Endothelial cell of umbilical vein (primary cell): ENCODE measurements at regions not wholly inside any gene's neighbourhood (a gene's known extent, or its start where the extent isn't known, plus 50 kb on each side); places are given as distances from the start of the nearest gene placed in this dataset.

Experiments
- BruUV-seq: library from RNA; stranded (reverse); fragments of 400-500 nt; replicated peaks from 2 replicates; lab custom pipeline; 2021; lab: Mats Ljungman, UMichigan
- CTCF ChIA-PET: fragments of 300-600, 350-600 bp; sonication (Branson Sonifier 250); formaldehyde crosslinking; loops from one replicate; lab custom pipeline; 2021; ENCODE audit warnings: antibody characterized with exemption, inconsistent platforms; lab: Charles Lee
- POLR2A ChIA-PET: fragments of 300-600, 350-600 bp; sonication (Branson Sonifier 250); formaldehyde crosslinking; loops from one replicate; lab custom pipeline; 2021; ENCODE audit warnings: antibody characterized with exemption, inconsistent platforms; lab: Charles Lee
- DNase-seq: peaks from one replicate; pipeline ENCODE4 v3.0.0-alpha.2; 2011; ENCODE audit warnings: low read depth, low spot score
- FAIRE-seq: peaks from 2 replicates; lab custom pipeline; 2011; peaks lifted over from hg19 to GRCh38; lab: Jason Lieb, UNC
- H2AFZ ChIP-seq: 2 replicates; pipeline ENCODE4 v1.6.0; 2012; ENCODE audit warnings: low read depth, low read length, control low read depth, inconsistent platforms
- H3K27ac ChIP-seq: 2 replicates; pipeline ENCODE4 v1.5.1; 2011; ENCODE audit warnings: low read depth, mild to moderate bottlenecking, control low read depth, low read length, moderate library complexity; ENCODE audit not compliant: insufficient read depth
- H3K27me3 ChIP-seq, 2 experiments: 2 replicates each; pipeline versions ENCODE4 v1.6.0 to v1.6.1; 2011; ENCODE audit warnings: low read length in 2 of 2, mixed read lengths in 1 of 2; ENCODE audit not compliant: control insufficient read depth in 2 of 2, insufficient read depth in 2 of 2
- H3K36me3 ChIP-seq, 2 experiments: 2 replicates in 1 of 2; 3 replicates in 1 of 2; pipeline ENCODE4 v1.5.1; 2011; ENCODE audit warnings: low read length in 2 of 2, mild to moderate bottlenecking in 1 of 2, moderate library complexity in 1 of 2; ENCODE audit not compliant: control insufficient read depth in 2 of 2, insufficient read depth in 2 of 2; ENCODE audit errors: extremely low read depth in 1 of 2
- H3K4me1 ChIP-seq: 3 replicates; pipeline ENCODE4 v1.5.1; 2011; ENCODE audit warnings: mild to moderate bottlenecking, low read length; ENCODE audit not compliant: control insufficient read depth, insufficient read depth; ENCODE audit errors: extremely low read depth
- H3K4me2 ChIP-seq: 2 replicates; pipeline ENCODE4 v1.6.1; 2011; ENCODE audit warnings: low read length, control low read depth, mixed read lengths; ENCODE audit not compliant: insufficient read depth
- H3K4me3 ChIP-seq, 3 experiments: fragments of 200-600 bp in 1 of 3; sonication (generic), shearing (Covaris generic) in 1 of 3; replicated peaks in 1 of 3; 2 replicates each; pipeline ENCODE4 v1.5.1; 2011 to 2016; ENCODE audit warnings: control low read depth in 3 of 3, low read length in 3 of 3, mild to moderate bottlenecking in 2 of 3, inconsistent platforms in 1 of 3, low read depth in 1 of 3, moderate library complexity in 1 of 3; ENCODE audit not compliant: insufficient read depth in 1 of 3
- H3K79me2 ChIP-seq: 2 replicates; pipeline ENCODE4 v1.6.0; 2012; ENCODE audit warnings: low read length, inconsistent platforms; ENCODE audit not compliant: control insufficient read depth, insufficient read depth
- H3K9ac ChIP-seq: replicated peaks from 2 replicates; pipeline ENCODE3; 2011; ENCODE audit warnings: low read length, control low read depth; ENCODE audit not compliant: insufficient read depth; ENCODE audit errors: extremely low read depth
- H3K9me1 ChIP-seq: replicated peaks from 3 replicates; pipeline ENCODE4 v1.6.0; 2011; ENCODE audit warnings: mild to moderate bottlenecking, low read length; ENCODE audit not compliant: control insufficient read depth, insufficient read depth; ENCODE audit errors: extremely low read depth
- H3K9me3 ChIP-seq: replicated peaks from 2 replicates; pipeline ENCODE4 v1.5.1; 2012; ENCODE audit warnings: low read length, inconsistent platforms; ENCODE audit not compliant: control insufficient read depth, insufficient read depth
- H4K20me1 ChIP-seq: replicated peaks from 2 replicates; pipeline ENCODE3; 2011; ENCODE audit warnings: mild to moderate bottlenecking, low read length; ENCODE audit not compliant: control insufficient read depth, insufficient read depth; ENCODE audit errors: extremely low read depth
- EZH2 ChIP-seq: IDR thresholded peaks from 2 replicates; pipeline ENCODE4 v1.6.1; 2012; ENCODE audit warnings: borderline replicate concordance, low read depth, mild to moderate bottlenecking, moderate library complexity, low read length, inconsistent platforms; ENCODE audit not compliant: severe bottlenecking
- FOS ChIP-seq: IDR thresholded peaks from 2 replicates; pipeline ENCODE4 v1.6.1; 2011; ENCODE audit warnings: mild to moderate bottlenecking, low read length, moderate library complexity, borderline replicate concordance; ENCODE audit not compliant: insufficient read depth
- GATA2 ChIP-seq: IDR thresholded peaks from 2 replicates; pipeline ENCODE4 v1.7.0; 2011; ENCODE audit warnings: low read depth, mild to moderate bottlenecking, moderate library complexity, mixed read lengths, low read length; ENCODE audit not compliant: insufficient read length, insufficient read depth
- JUN ChIP-seq: IDR thresholded peaks from 2 replicates; pipeline ENCODE4 v1.6.1; 2011; ENCODE audit warnings: borderline replicate concordance, low read depth; ENCODE audit not compliant: insufficient read length, insufficient read depth
- MYC ChIP-seq: IDR thresholded peaks from one replicate; pipeline ENCODE4 v1.6.1; 2011; ENCODE audit warnings: mild to moderate bottlenecking, low read depth, low read length
- POLR2A ChIP-seq: IDR thresholded peaks from 2 replicates; pipeline ENCODE4 v1.6.1; 2012; ENCODE audit warnings: low read depth, mild to moderate bottlenecking, control low read depth, low read length
- POLR2AphosphoS5 ChIP-seq: IDR thresholded peaks from 2 replicates; pipeline ENCODE4 v1.6.1; 2012; ENCODE audit warnings: low read depth, mild to moderate bottlenecking, control low read depth, low read length, moderate library complexity; ENCODE audit not compliant: insufficient read depth
- dilution Hi-C: fragments of 300-500 bp; cut with MboI; formaldehyde crosslinking; loops from one replicate; pipeline ENCODE4 v1.15.0; 2019; ENCODE audit warnings: low sequenced_read_pairs; ENCODE audit not compliant: extremely low pct_ligation_motif_present
- intact Hi-C: fragments of 100-400 bp; cut with micrococcal nuclease; formaldehyde crosslinking; loops from one replicate; pipeline ENCODE4 v1.10.0; 2022
- TF ChIP-seq, protein P1 (sequence below): IDR thresholded peaks from 2 replicates; pipeline ENCODE4 v1.6.1; 2011; ENCODE audit not compliant: insufficient read depth, insufficient read length
- TF ChIP-seq, protein P2 (sequence below), 2 donors: IDR thresholded peaks; 1 replicate in 1 of 2; 2 replicates in 1 of 2; pipeline ENCODE4 v1.5.1; 2011; ENCODE audit warnings: low read length in 2 of 2, mild to moderate bottlenecking in 2 of 2, moderate library complexity in 2 of 2, control low read depth in 1 of 2, inconsistent platforms in 1 of 2, low read depth in 1 of 2; ENCODE audit not compliant: insufficient read depth in 1 of 2; ENCODE audit errors: extremely low read depth in 1 of 2

DNA sequence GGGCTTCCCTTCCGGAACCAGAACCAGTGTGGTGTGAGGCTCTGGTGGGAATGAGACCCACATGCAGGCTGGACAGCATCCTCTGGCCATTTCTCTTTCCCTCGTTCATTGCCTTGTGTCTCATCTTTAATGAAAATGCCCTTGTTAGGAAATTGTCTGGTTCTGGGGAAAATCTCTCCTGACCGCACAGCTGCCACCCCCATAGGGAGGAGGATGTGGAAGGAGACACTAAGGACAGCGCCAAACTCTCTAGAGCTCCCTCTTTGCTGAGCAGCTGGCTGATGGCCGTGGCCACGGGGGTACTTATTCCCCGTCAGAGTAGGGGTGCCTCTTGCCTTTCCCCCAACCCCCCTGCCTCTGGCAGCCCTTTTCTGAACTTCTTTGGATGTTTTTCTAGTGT is 297.6 kb upstream of the C2CD4B start:
- no peak overlapping the region for H2AFZ ChIP-seq
- no peaks in the 10 kb centered on the region for H3K9me3 ChIP-seq
- TF ChIP-seq FOS (no peak), POLR2AphosphoS5 (no peak), POLR2A (no peak), GATA2 (no peak), JUN (no peak), MYC (no peak), EZH2 (no peak)
- TF ChIP-seq, protein P1, sequence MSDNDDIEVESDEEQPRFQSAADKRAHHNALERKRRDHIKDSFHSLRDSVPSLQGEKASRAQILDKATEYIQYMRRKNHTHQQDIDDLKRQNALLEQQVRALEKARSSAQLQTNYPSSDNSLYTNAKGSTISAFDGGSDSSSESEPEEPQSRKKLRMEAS: no peak
- TF ChIP-seq, protein P2, sequence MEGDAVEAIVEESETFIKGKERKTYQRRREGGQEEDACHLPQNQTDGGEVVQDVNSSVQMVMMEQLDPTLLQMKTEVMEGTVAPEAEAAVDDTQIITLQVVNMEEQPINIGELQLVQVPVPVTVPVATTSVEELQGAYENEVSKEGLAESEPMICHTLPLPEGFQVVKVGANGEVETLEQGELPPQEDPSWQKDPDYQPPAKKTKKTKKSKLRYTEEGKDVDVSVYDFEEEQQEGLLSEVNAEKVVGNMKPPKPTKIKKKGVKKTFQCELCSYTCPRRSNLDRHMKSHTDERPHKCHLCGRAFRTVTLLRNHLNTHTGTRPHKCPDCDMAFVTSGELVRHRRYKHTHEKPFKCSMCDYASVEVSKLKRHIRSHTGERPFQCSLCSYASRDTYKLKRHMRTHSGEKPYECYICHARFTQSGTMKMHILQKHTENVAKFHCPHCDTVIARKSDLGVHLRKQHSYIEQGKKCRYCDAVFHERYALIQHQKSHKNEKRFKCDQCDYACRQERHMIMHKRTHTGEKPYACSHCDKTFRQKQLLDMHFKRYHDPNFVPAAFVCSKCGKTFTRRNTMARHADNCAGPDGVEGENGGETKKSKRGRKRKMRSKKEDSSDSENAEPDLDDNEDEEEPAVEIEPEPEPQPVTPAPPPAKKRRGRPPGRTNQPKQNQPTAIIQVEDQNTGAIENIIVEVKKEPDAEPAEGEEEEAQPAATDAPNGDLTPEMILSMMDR (IDR thresholded peaks at IDR 0.05; ENCODE audit: extremely low read depth in 1 of 2, insufficient read depth in 1 of 2, low read depth in 1 of 2, low read length in 2 of 2): no peak
- BruUV-seq: no TSS peak
- H3K79me2 ChIP-seq: no peaks in the 10 kb centered on the region
- no peak overlapping the region for H3K9ac ChIP-seq
- peaks cover 0 to 3% of the 10 kb centered on the region in 2 experiments for H3K27me3 ChIP-seq
- intact Hi-C loops (no loop called here), dilution Hi-C loops (no loop called here)
- ChIA-PET CTCF (no interaction called here), POLR2A (no interaction called here)
- H3K4me2 ChIP-seq: no peak overlapping the region
- no peak overlapping the region for H3K4me3 ChIP-seq
- FAIRE-seq (no peak), DNase-seq (no peak)
- H3K36me3 ChIP-seq: no peaks in the 10 kb centered on the region
- H3K27ac ChIP-seq: no peak overlapping the region
- no peaks in the 10 kb centered on the region for H3K4me1 ChIP-seq
- H4K20me1 ChIP-seq: no peaks in the 10 kb centered on the region
- no peaks in the 10 kb centered on the region for H3K9me1 ChIP-seq
